Neuronal stem cell (in vitro differentiated cells): ENCODE measurements at regions not wholly inside any gene's neighbourhood (a gene's known extent, or its start where the extent isn't known, plus 50 kb on each side); places are given as distances from the start of the nearest gene placed in this dataset.

Experiments
- DNase-seq: peaks from one replicate; pipeline ENCODE4 v3.0.0-alpha.2; 2013; ENCODE audit warnings: low spot score
- H2AFZ ChIP-seq: one replicate; pipeline ENCODE4 v1.6.1; 2013; ENCODE audit warnings: mild to moderate bottlenecking, low read length, inconsistent platforms
- H2AK5ac ChIP-seq: 2 replicates; pipeline ENCODE4 v1.6.1; 2013; ENCODE audit warnings: low read depth, mild to moderate bottlenecking, inconsistent platforms, low read length, moderate library complexity, mixed read lengths
- H2BK120ac ChIP-seq: 2 replicates; pipeline ENCODE4 v1.6.1; 2013; ENCODE audit warnings: low read depth, mild to moderate bottlenecking, inconsistent platforms, low read length, moderate library complexity, mixed read lengths
- H2BK12ac ChIP-seq: one replicate; pipeline ENCODE4 v1.6.1; 2013; ENCODE audit warnings: low read length, inconsistent platforms
- H2BK15ac ChIP-seq: 2 replicates; pipeline ENCODE4 v1.6.1; 2013; ENCODE audit warnings: mild to moderate bottlenecking, low read length, inconsistent platforms, mixed read lengths
- H2BK5ac ChIP-seq: one replicate; pipeline ENCODE4 v1.6.1; 2013; ENCODE audit warnings: inconsistent platforms, mild to moderate bottlenecking, low read length, moderate library complexity
- H3K14ac ChIP-seq: one replicate; pipeline ENCODE4 v1.6.1; 2013; ENCODE audit warnings: low read length, inconsistent platforms
- H3K18ac ChIP-seq: 2 replicates; pipeline ENCODE4 v1.6.1; 2013; ENCODE audit warnings: low read length, inconsistent platforms
- H3K23ac ChIP-seq: 2 replicates; pipeline ENCODE4 v1.6.1; 2013; ENCODE audit warnings: low read depth, mild to moderate bottlenecking, mixed read lengths, low read length, inconsistent platforms; ENCODE audit not compliant: poor library complexity
- H3K27ac ChIP-seq: replicated peaks from 3 replicates; pipeline ENCODE4 v1.5.1; 2013; ENCODE audit warnings: low read length, inconsistent platforms
- H3K27me3 ChIP-seq, 3 experiments: 2 replicates each; pipeline ENCODE4 v1.6.1; 2013; ENCODE audit warnings: low read length in 3 of 3, mild to moderate bottlenecking in 2 of 3, inconsistent platforms in 1 of 3, low read depth in 1 of 3, mixed read lengths in 1 of 3, moderate library complexity in 1 of 3; ENCODE audit not compliant: control insufficient read depth in 3 of 3, insufficient read depth in 3 of 3
- H3K36me3 ChIP-seq, 2 donors: replicated peaks in 1 of 2; 2 replicates each; pipeline ENCODE4 v1.6.1; 2013; ENCODE audit warnings: low read length in 2 of 2; ENCODE audit not compliant: control insufficient read depth in 2 of 2, insufficient read depth in 2 of 2
- H3K4ac ChIP-seq: 2 replicates; pipeline ENCODE4 v1.6.1; 2013; ENCODE audit warnings: inconsistent platforms, mild to moderate bottlenecking, low read length, moderate library complexity
- H3K4me1 ChIP-seq, 2 donors: 1 replicate in 1 of 2; 2 replicates in 1 of 2; pipeline ENCODE4 v1.6.1; 2013; ENCODE audit warnings: low read length in 2 of 2, low read depth in 1 of 2; ENCODE audit not compliant: control insufficient read depth in 2 of 2, insufficient read depth in 1 of 2
- H3K4me2 ChIP-seq: one replicate; pipeline ENCODE4 v1.6.1; 2013; ENCODE audit warnings: mild to moderate bottlenecking, low read length, inconsistent platforms; ENCODE audit not compliant: insufficient read depth, poor library complexity, severe bottlenecking
- H3K4me3 ChIP-seq, 2 donors: 2 replicates each; pipeline ENCODE4 v1.5.1; 2013; ENCODE audit warnings: low read length in 2 of 2, mild to moderate bottlenecking in 2 of 2, inconsistent platforms in 1 of 2, moderate library complexity in 1 of 2
- H3K79me1 ChIP-seq: one replicate; pipeline ENCODE4 v1.6.1; 2013; ENCODE audit warnings: low read depth, mild to moderate bottlenecking, inconsistent platforms, low read length, moderate library complexity
- H3K9ac ChIP-seq: one replicate; pipeline ENCODE4 v1.6.1; 2013; ENCODE audit warnings: mild to moderate bottlenecking, low read depth, low read length, inconsistent platforms; ENCODE audit not compliant: poor library complexity
- H3K9me3 ChIP-seq, 2 donors: replicated peaks in 1 of 2; 2 replicates each; pipeline versions ENCODE3 to v1.6.1; 2013; ENCODE audit warnings: low read length in 2 of 2, mild to moderate bottlenecking in 2 of 2, inconsistent platforms in 1 of 2, low read depth in 1 of 2, mixed read lengths in 1 of 2, moderate library complexity in 1 of 2; ENCODE audit not compliant: control insufficient read depth in 2 of 2, insufficient read depth in 1 of 2
- H4K8ac ChIP-seq: one replicate; pipeline ENCODE4 v1.6.1; 2013; ENCODE audit warnings: low read depth, mild to moderate bottlenecking, inconsistent platforms, low read length, moderate library complexity
- H4K91ac ChIP-seq: one replicate; pipeline ENCODE4 v1.6.1; 2013; ENCODE audit warnings: low read length, low read depth, mild to moderate bottlenecking, inconsistent platforms; ENCODE audit not compliant: poor library complexity
- WGBS, 2 donors: extraction: QIAGEN DNeasy Blood & Tissue Kit; methylation state at CpG; one replicate each; pipeline ENCODE4 v1.1.7; 2013; ENCODE audit warnings: missing lambda C conversion rate in 2 of 2, mixed read lengths in 1 of 2; ENCODE audit not compliant: insufficient read length in 2 of 2, insufficient replicate concordance in 1 of 2; ENCODE audit errors: extremely low coverage in 2 of 2; 5-methylcytosine and 5-hydroxymethylcytosine counted together

DNA sequence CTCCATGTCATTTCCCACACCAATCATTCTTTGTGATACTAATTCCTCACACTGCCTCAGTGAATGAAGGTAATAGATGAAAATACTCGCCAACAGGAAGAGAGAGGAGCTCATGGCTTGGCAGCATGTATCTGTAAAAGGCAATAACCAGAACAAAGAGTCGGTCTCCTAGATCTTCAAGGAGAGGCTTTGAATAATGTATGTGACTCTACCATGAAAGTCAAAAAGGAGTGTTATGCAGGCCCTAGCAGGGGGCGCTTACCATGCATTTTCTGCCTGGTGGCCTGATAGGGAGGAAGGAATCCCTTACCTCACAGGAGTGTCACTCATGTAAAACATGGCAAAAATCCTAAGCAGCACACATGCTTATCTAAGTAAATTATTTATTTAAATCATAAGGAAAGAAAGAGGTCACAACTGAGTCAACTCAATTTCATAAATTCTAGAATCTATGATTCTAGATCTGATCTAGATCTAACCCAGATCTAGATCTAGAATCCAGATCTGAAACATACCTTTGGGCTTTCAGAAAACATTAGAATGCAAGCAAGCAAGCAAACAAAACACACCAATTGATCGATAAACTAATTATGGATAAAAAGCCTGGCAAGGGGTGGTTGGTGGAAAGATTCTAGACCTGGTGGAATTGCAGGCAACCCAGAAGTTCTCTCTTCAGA lies 226.3 kb upstream of the KLF6 start:
- no peak overlapping the region for H3K14ac ChIP-seq
- H2AFZ ChIP-seq, result peak overlapping the region; percentile 17
- no peak overlapping the region for H3K9ac ChIP-seq
- H2BK12ac ChIP-seq, result no peak overlapping the region
- no peak overlapping the region for H2BK5ac ChIP-seq
- H4K91ac ChIP-seq, result no peak overlapping the region
- no peak for DNase-seq
- no peaks in the 10 kb centered on the region for H3K27me3 ChIP-seq
- H3K4me1 ChIP-seq, result peaks cover 0 to 3% of the 10 kb centered on the region in 2 donors
- no peak overlapping the region for H3K23ac ChIP-seq
- H3K27ac ChIP-seq, result no peak overlapping the region
- H2BK15ac ChIP-seq, result no peak overlapping the region
- no peak overlapping the region for H3K18ac ChIP-seq
- H3K9me3 ChIP-seq, result no peaks in the 10 kb centered on the region
- H3K4me3 ChIP-seq, result no peak overlapping the region
- H3K36me3 ChIP-seq, result no peaks in the 10 kb centered on the region
- no CpG with 5 or more reads among the region's 4 CpGs for WGBS, 2 donors
- H2AK5ac ChIP-seq, result no peak overlapping the region
- H3K4ac ChIP-seq, result no peak overlapping the region
- no peak overlapping the region for H2BK120ac ChIP-seq
- no peaks in the 10 kb centered on the region for H3K79me1 ChIP-seq
- no peak overlapping the region for H3K4me2 ChIP-seq
- H4K8ac ChIP-seq, result no peak overlapping the region

- no CpG with 5 or more reads among the region's 7 CpGs for WGBS, 2 donors
- Histone ChIP-seq H2BK15ac (no peak overlapping the region), H3K4me3 (no peak overlapping the region), H2BK5ac (no peak overlapping the region), H3K36me3 (no peaks in the 10 kb centered on the region), H3K79me1 (no peaks in the 10 kb centered on the region), H2BK120ac (no peak overlapping the region), H2AK5ac (no peak overlapping the region), H3K27ac (no peak overlapping the region), H2AFZ (no peak overlapping the region), H3K14ac (no peak overlapping the region), H2BK12ac (no peak overlapping the region), H3K4me2 (no peak overlapping the region), H3K9ac (no peak overlapping the region), H3K27me3 (no peaks in the 10 kb centered on the region), H3K9me3 (no peaks in the 10 kb centered on the region), H3K23ac (no peak overlapping the region), H3K4me1 (peaks cover 0 to 5% of the 10 kb centered on the region in 2 donors), H4K91ac (no peak overlapping the region), H4K8ac (no peak overlapping the region), H3K18ac (no peak overlapping the region), H3K4ac (no peak overlapping the region)
- DNase-seq, result no peak
These were observed 223.8 kb upstream of the KLF6 start for GRCh38 chr10:4008676-4009382.

- Histone ChIP-seq H3K79me1 (no peaks in the 10 kb centered on the region), H2BK5ac (no peak overlapping the region), H3K18ac (no peak overlapping the region), H3K14ac (no peak overlapping the region), H3K36me3 (no peaks in the 10 kb centered on the region), H3K27me3 (no peaks in the 10 kb centered on the region), H3K4me3 (no peak overlapping the region), H4K91ac (no peak overlapping the region), H3K4me1 (peaks cover 0 to 5% of the 10 kb centered on the region in 2 donors), H3K4me2 (no peak overlapping the region), H3K27ac (no peak overlapping the region), H2AK5ac (no peak overlapping the region), H3K4ac (no peak overlapping the region), H4K8ac (no peak overlapping the region), H2BK120ac (no peak overlapping the region), H2AFZ (no peak overlapping the region), H2BK15ac (no peak overlapping the region), H2BK12ac (no peak overlapping the region), H3K23ac (no peak overlapping the region), H3K9ac (no peak overlapping the region), H3K9me3 (no peaks in the 10 kb centered on the region)
- no CpG with 5 or more reads among the region's 4 CpGs for WGBS, 2 donors
- DNase-seq, result no peak
These were observed 222.8 kb upstream of the KLF6 start for GRCh38 chr10:4007771-4008170.

DNA sequence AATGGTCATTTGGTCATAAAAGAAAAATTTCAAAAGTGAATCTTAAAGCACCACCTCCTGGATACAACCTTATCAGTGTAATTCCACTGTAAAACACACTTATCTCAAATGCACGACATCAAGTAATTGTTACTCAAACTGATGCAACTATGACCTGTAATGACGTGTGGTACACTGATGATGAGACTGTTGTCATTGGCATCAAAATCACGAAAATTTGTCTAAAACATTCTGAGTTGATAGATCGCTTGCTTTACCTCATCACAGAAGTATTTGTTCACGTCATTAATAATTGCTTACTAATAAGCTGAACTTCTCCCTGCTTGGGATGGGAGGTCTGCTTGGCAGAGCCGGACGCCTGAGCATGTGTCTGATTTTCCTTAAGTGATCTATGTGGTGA lies 221.8 kb upstream of the KLF6 start:
- Histone ChIP-seq H3K4ac (no peak overlapping the region), H3K18ac (no peak overlapping the region), H3K4me3 (no peak overlapping the region), H2BK5ac (no peak overlapping the region), H3K14ac (no peak overlapping the region), H3K9me3 (no peaks in the 10 kb centered on the region), H3K36me3 (no peaks in the 10 kb centered on the region), H4K8ac (no peak overlapping the region), H3K79me1 (no peaks in the 10 kb centered on the region), H4K91ac (no peak overlapping the region), H3K27me3 (no peaks in the 10 kb centered on the region), H3K23ac (no peak overlapping the region), H2BK12ac (no peak overlapping the region), H2BK120ac (no peak overlapping the region), H3K27ac (no peak overlapping the region), H3K4me2 (no peak overlapping the region), H3K9ac (no peak overlapping the region), H2AFZ (no peak overlapping the region), H3K4me1 (peaks cover 0 to 5% of the 10 kb centered on the region in 2 donors), H2AK5ac (no peak overlapping the region), H2BK15ac (no peak overlapping the region)
- WGBS, 2 donors, result no CpG with 5 or more reads among the region's 7 CpGs
- no peak for DNase-seq
